ENCODE measurements at regions not wholly inside any gene's neighbourhood (a gene's known extent, or its start where the extent isn't known, plus 50 kb on each side); places are given as distances from the start of the nearest gene placed in this dataset.
"Not testable (repeated sequence)": the region's sequence is repeated elsewhere in the genome, so short reads cannot be mapped to it uniquely, and the experiment has no call there.

GRCh38 chr6:122887941-122888340, 98.9 kb downstream of the SMPDL3A start:
- no peak overlapping the region for H3K27ac Mint-ChIP-seq
- TF ChIP-seq EZH2phosphoT487 (IDR thresholded peaks at IDR 0.05) = no peak
- no peak for TF ChIP-seq EZH2 (IDR thresholded peaks at IDR 0.05)
- TF ChIP-seq CTCF (IDR thresholded peaks at IDR 0.05) = no peak
- Histone ChIP-seq H3K9ac (no peak overlapping the region), H2AFZ (replicated peaks) (no peak overlapping the region), H3K4me1 (peaks cover 14% of the 10 kb centered on the region), H3K36me3 (no peaks in the 10 kb centered on the region), H3K27ac (no peak overlapping the region), H4K20me1 (ENCODE audit: low read depth) (no peaks in the 10 kb centered on the region), H3K27me3 (no peaks in the 10 kb centered on the region), H3K79me2 (ENCODE audit: low read depth) (no peaks in the 10 kb centered on the region), H3K4me3 (no peak overlapping the region), H3K9me3 (ENCODE audit: low read depth) (no peaks in the 10 kb centered on the region), H3F3A (ENCODE audit: low read depth) (no peaks in the 10 kb centered on the region), H3K4me2 (no peak overlapping the region)
- no peak for DNase-seq (ENCODE audit: low spot score)
- no peaks in the 10 kb centered on the region for H3K27me3 Mint-ChIP-seq (ENCODE audit: insufficient read depth, low read depth)
- H3K4me1 Mint-ChIP-seq = peaks cover 9% of the 10 kb centered on the region
- no peak overlapping the region for H3K4me3 Mint-ChIP-seq
- no peaks in the 10 kb centered on the region for H3K36me3 Mint-ChIP-seq
- H3K9me3 Mint-ChIP-seq = peaks cover 3% of the 10 kb centered on the region

GRCh38 chr6:122888680-122889079, 99.6 kb downstream of the SMPDL3A start:
- H3K9me3 ChIP-seq (ENCODE audit: low read depth); H3K4me3 ChIP-seq; H3K27me3 Mint-ChIP-seq (ENCODE audit: insufficient read depth, low read depth); H3K36me3 Mint-ChIP-seq; H3F3A ChIP-seq (ENCODE audit: low read depth); H2AFZ ChIP-seq (replicated peaks); H4K20me1 ChIP-seq (ENCODE audit: low read depth); H3K27ac ChIP-seq; H3K36me3 ChIP-seq; DNase-seq (ENCODE audit: low spot score); H3K4me1 Mint-ChIP-seq; H3K27me3 ChIP-seq; H3K9ac ChIP-seq; H3K27ac Mint-ChIP-seq; H3K4me2 ChIP-seq; H3K9me3 Mint-ChIP-seq; H3K4me3 Mint-ChIP-seq; H3K79me2 ChIP-seq (ENCODE audit: low read depth): not testable (repeated sequence)
- peaks cover 14% of the 10 kb centered on the region for H3K4me1 ChIP-seq

GRCh38 chr6:122890250-122890649, 101.2 kb downstream of the SMPDL3A start:
- TF ChIP-seq EZH2 (IDR thresholded peaks at IDR 0.05) (no peak), EZH2phosphoT487 (IDR thresholded peaks at IDR 0.05) (no peak)
- no peak overlapping the region for H3K4me2 ChIP-seq
- Mint-ChIP-seq H3K9me3 (no peaks in the 10 kb centered on the region), H3K36me3 (no peaks in the 10 kb centered on the region), H3K4me3 (no peak overlapping the region), H3K27me3 (ENCODE audit: insufficient read depth, low read depth) (no peaks in the 10 kb centered on the region), H3K27ac (no peak overlapping the region), H3K4me1 (peaks cover 9% of the 10 kb centered on the region)
- no peak for DNase-seq (ENCODE audit: low spot score)
- H4K20me1 ChIP-seq (ENCODE audit: low read depth) = no peaks in the 10 kb centered on the region
- H3K36me3 ChIP-seq = no peaks in the 10 kb centered on the region
- H3K79me2 ChIP-seq (ENCODE audit: low read depth) = no peaks in the 10 kb centered on the region
- no peak overlapping the region for H3K27ac ChIP-seq
- no peaks in the 10 kb centered on the region for H3K27me3 ChIP-seq
- H3K4me3 ChIP-seq = no peak overlapping the region
- H2AFZ ChIP-seq (replicated peaks) = no peak overlapping the region
- peaks cover 14% of the 10 kb centered on the region for H3K4me1 ChIP-seq
- H3K9me3 ChIP-seq (ENCODE audit: low read depth) = no peaks in the 10 kb centered on the region
- no peak overlapping the region for H3K9ac ChIP-seq
- H3F3A ChIP-seq (ENCODE audit: low read depth) = no peaks in the 10 kb centered on the region

- no peaks in the 10 kb centered on the region for H3K36me3 ChIP-seq
- Mint-ChIP-seq H3K27me3 (ENCODE audit: insufficient read depth, low read depth) (no peaks in the 10 kb centered on the region), H3K9me3 (no peaks in the 10 kb centered on the region), H3K27ac (no peak overlapping the region), H3K4me3 (no peak overlapping the region), H3K4me1 (no peaks in the 10 kb centered on the region), H3K36me3 (no peaks in the 10 kb centered on the region)
- no peak overlapping the region for H2AFZ ChIP-seq (replicated peaks)
- no peaks in the 10 kb centered on the region for H3K9me3 ChIP-seq (ENCODE audit: low read depth)
- H3K4me1 ChIP-seq = no peaks in the 10 kb centered on the region
- no peak overlapping the region for H3K27ac ChIP-seq
- H3K9ac ChIP-seq = no peak overlapping the region
- TF ChIP-seq CTCF (IDR thresholded peaks at IDR 0.05) (no peak), EZH2phosphoT487 (IDR thresholded peaks at IDR 0.05) (no peak), EZH2 (IDR thresholded peaks at IDR 0.05) (no peak)
- no peaks in the 10 kb centered on the region for H3K79me2 ChIP-seq (ENCODE audit: low read depth)
- no peaks in the 10 kb centered on the region for H3F3A ChIP-seq (ENCODE audit: low read depth)
- no peak overlapping the region for H3K4me3 ChIP-seq
- no peak for DNase-seq (ENCODE audit: low spot score)
- no peaks in the 10 kb centered on the region for H4K20me1 ChIP-seq (ENCODE audit: low read depth)
- no peak overlapping the region for H3K4me2 ChIP-seq
- H3K27me3 ChIP-seq = peaks cover under 1% of the 10 kb centered on the region
Measured at GRCh38 chr6:122894791-122895190, 101.2 kb upstream of the CLVS2 start.

Measured in neural progenitor cell (in vitro differentiated cells).